NCI-H1092 treated with DMSO at 0.1 percent for 48 hours (cell line): ENCODE measurements at regions not wholly inside any gene's neighbourhood (a gene's known extent, or its start where the extent isn't known, plus 50 kb on each side); places are given as distances from the start of the nearest gene placed in this dataset.
"Not testable (repeated sequence)": the region's sequence is repeated elsewhere in the genome, so short reads cannot be mapped to it uniquely, and the experiment has no call there.

Experiments used
- DNase-seq: peaks from one replicate; lab custom pipeline; 2025; lab: John Stamatoyannopoulos, UW

GRCh38 chr12:96085475-96085874, 50.1 kb upstream of the LTA4H start:
- no peak for DNase-seq

DNA sequence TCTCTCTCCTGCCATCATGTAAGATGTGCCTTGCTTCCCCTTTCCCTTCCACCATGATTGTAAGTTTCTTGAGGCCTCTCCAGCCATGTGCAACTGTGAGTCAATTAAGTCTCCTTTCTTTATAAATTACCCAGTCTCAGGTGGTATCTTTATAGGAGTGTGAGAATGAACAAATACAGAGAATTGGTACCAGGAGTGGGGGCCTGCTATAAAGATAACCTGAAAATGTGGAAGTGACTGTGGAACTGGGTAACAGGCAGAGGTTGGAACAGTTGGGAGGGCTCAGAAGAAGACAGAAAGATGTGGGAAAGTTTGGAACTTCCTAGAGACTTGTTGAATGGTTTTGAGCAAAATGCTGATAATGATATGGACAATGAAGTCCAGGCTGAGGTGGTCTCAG, 50.8 kb upstream of the LTA4H start:
- DNase-seq = not testable (repeated sequence)

- no peak for DNase-seq
These were observed 56.4 kb upstream of the LTA4H start for GRCh38 chr12:96091833-96092232.

GRCh38 chr12:96093543-96094196, 58.3 kb upstream of the LTA4H start:
- no peak for DNase-seq

- DNase-seq = peak; percentile 22
These were observed 58.8 kb upstream of the LTA4H start for GRCh38 chr12:96094201-96094600.

- DNase-seq = no peak
These were observed 63.2 kb upstream of the LTA4H start for GRCh38 chr12:96098631-96099030.

DNA sequence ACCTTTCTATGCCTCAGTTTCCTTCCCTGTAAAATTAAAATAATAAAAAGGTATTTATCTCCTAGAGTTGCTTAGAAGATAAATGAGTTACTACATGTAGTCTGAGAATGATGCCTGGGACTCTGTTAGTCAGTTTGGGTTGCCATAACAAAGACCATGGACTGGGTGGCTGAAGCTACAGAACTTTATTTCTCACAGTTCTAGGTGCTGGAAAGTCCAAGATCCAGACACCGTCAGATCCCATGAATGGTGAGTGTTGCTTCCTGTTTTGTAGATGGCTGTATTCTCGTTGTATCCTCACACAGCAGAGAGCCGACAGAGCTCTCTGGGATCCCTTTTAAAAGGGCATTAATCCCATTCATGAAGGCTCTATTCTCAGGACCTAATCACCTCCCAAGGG, 64.0 kb upstream of the LTA4H start:
- DNase-seq = no peak

DNA sequence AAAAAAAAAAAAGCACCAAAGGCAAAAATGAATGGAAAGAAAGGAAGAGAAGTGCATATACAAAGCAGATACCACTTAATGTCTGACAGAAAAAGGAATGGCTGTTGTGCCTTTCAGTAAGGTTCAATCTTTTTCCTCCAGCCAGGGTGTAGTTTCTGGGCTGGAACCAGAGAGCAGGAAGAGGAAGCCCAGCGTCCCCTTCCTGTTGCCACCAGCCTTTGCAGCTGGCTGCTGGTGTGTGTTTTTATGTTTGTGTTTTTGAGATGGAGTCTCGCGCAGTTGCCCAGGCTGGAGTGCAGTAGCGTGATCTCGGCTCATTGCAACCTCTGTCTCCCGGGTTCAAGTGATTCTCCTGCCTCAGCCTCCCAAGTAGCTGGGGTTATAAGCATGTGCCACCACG, 64.6 kb upstream of the LTA4H start:
- no peak for DNase-seq

DNA sequence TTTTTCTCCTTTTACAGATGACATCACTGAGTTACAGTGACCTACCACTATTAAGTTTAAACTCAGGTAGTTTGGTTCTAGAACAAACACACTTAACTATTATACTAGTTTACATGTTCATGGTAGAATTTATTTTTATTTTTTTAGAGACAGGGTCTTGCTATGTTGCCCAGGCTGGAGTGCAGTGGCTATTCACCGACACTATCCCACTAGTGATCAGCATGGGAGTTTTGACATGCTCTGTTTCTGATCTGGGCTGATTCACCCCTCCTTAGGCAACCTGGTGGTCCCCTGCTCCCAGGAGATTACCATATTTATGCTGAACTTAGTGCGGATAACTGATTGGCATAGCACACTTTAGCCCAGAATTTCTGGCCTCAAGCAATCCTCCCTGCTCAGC, 66.4 kb upstream of the LTA4H start:
- DNase-seq = no peak

- no peak for DNase-seq
These were observed 67.8 kb upstream of the LTA4H start for GRCh38 chr12:96103067-96103644.

- no peak for DNase-seq
These were observed 69.2 kb upstream of the LTA4H start for GRCh38 chr12:96104566-96104965.

- DNase-seq = no peak
These were observed 70.8 kb upstream of the LTA4H start for GRCh38 chr12:96106137-96106536.

DNA sequence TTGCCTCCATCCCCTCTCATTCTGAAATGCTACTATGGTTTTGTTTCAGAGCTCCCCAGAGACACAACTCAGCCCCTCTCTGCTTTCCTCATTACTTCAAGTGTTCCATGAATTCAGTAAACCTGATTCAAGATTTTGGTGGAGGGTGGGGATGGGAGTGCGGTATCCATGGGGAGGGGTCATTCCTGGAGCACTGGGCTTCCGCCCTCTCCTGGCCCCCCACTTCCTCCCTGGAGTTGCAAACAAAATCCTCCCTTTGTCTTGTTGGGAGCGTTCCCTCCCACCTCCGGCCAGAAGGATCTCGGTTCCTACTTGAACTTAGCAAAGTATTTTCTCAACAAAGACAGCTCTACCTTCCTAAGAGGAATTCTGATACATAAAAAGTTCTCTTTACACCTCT, 71.8 kb upstream of the LTA4H start:
- DNase-seq = no peak

- no peak for DNase-seq
These were observed 72.9 kb upstream of the LTA4H start for GRCh38 chr12:96108321-96108720.

- not testable (repeated sequence) for DNase-seq
These were observed 73.6 kb upstream of the LTA4H start for GRCh38 chr12:96108941-96109340.

GRCh38 chr12:96112733-96113132, 77.3 kb upstream of the LTA4H start:
- DNase-seq = no peak

GRCh38 chr12:96117460-96117859, 76.7 kb upstream of the ELK3 start:
- no peak for DNase-seq

- no peak for DNase-seq
These were observed 73.6 kb upstream of the ELK3 start for GRCh38 chr12:96120359-96121100.

GRCh38 chr12:96121271-96121711, 72.9 kb upstream of the ELK3 start:
- no peak for DNase-seq

- DNase-seq = not testable (repeated sequence)
These were observed 65.9 kb upstream of the ELK3 start for GRCh38 chr12:96128292-96128691.

GRCh38 chr12:96130396-96131059, 63.6 kb upstream of the ELK3 start:
- DNase-seq = no peak

GRCh38 chr12:96131230-96131788, 62.9 kb upstream of the ELK3 start:
- DNase-seq = no peak
